Calu3 (cell line): ENCODE measurements at regions not wholly inside any gene's neighbourhood (a gene's known extent, or its start where the extent isn't known, plus 50 kb on each side); places are given as distances from the start of the nearest gene placed in this dataset. TPM values are rescaled to one million over a fixed set of nuclear protein-coding genes. Genes with fewer than 3 reads are reported as not detected.

Source experiments
- BruUV-seq: library from RNA; stranded (reverse); fragments of 400-500 nt; replicated peaks from 2 replicates; lab custom pipeline; 2021; lab: Mats Ljungman, UMichigan
- CTCF ChIA-PET: fragments of 300-600 bp; sonication (Branson Sonifier 250); formaldehyde crosslinking; loops from one replicate; lab custom pipeline; 2022; ENCODE audit warnings: antibody characterized with exemption; lab: Charles Lee
- DNase-seq: peaks from one replicate; pipeline ENCODE4 v3.0.0; 2022
- H3K27ac Mint-ChIP-seq: one replicate; pipeline ENCODE4 v1.8.0; 2022; ENCODE audit warnings: mixed read lengths; ENCODE audit not compliant: unreplicated experiment
- H3K27me3 Mint-ChIP-seq: one replicate; pipeline ENCODE4 v1.8.0; 2022; ENCODE audit warnings: mixed read lengths; ENCODE audit not compliant: unreplicated experiment
- H3K36me3 Mint-ChIP-seq: one replicate; pipeline ENCODE4 v1.8.0; 2022; ENCODE audit warnings: mild to moderate bottlenecking, moderate library complexity, mixed read lengths; ENCODE audit not compliant: insufficient read depth, unreplicated experiment
- H3K4me1 Mint-ChIP-seq: one replicate; pipeline ENCODE4 v1.8.0; 2022; ENCODE audit warnings: mild to moderate bottlenecking, low read depth, mixed read lengths; ENCODE audit not compliant: unreplicated experiment
- H3K4me3 Mint-ChIP-seq: one replicate; pipeline ENCODE4 v1.8.0; 2022; ENCODE audit warnings: mild to moderate bottlenecking, low read depth, moderate library complexity, mixed read lengths; ENCODE audit not compliant: unreplicated experiment
- H3K9me3 Mint-ChIP-seq: one replicate; pipeline ENCODE4 v1.8.0; 2022; ENCODE audit warnings: low read depth, mixed read lengths; ENCODE audit not compliant: unreplicated experiment
- CTCF ChIP-seq: fragments of 200-600 bp; IDR thresholded peaks from one replicate; pipeline ENCODE4 v1.8.0; 2022; ENCODE audit warnings: antibody characterized with exemption; ENCODE audit not compliant: unreplicated experiment
- intact Hi-C: fragments of 100-400 bp; cut with micrococcal nuclease; formaldehyde crosslinking; loops from one replicate; pipeline ENCODE4 v1.10.0; 2022; ENCODE audit not compliant: unreplicated experiment
- microRNA-seq: library from miRNA; unstranded; fragments of <30 nt; microRNA quantifications from one replicate; pipeline ENCODE4 v1.2.0, GENCODE V29; 2022

DNA sequence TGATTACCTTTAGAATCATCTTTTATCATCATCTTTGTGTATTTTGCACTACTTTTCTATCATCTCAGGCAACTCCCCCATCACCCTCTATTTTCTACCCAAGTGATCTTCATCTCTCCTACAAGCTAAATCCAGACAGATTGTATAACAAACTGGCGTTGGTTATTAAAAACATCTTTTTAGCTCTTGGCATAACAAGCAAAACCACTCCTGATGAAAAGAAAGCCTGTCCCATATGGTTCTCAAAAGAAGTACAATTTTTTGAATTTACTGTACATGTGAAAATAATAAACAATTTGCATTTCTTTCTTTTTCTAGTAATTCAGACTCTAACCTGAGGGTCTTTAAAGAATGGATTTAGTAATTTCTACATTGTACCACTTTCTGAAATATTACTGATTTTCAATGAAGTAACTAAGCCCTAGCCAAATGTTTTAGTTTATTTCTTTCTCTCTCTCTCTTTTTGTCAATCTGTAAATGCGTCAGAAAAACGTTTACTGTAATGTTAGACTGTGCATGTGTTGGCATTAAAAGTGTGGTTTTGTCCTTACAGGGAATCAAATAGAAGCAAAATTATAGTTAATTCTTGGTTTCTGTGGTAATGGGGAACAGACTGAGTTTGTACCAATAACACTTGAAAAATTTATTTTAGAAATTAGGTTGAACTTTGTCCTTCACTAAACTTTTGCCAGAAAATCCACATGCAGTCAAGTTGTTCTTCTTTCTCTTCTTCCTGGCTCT is 52.5 kb upstream of the RPS23 start:
- H3K36me3 Mint-ChIP-seq = no peaks in the 10 kb centered on the region
- no TSS peak for BruUV-seq
- H3K9me3 Mint-ChIP-seq = peaks cover 4% of the 10 kb centered on the region
- H3K27me3 Mint-ChIP-seq = no peaks in the 10 kb centered on the region
- DNase-seq = no peak
- no peak for TF ChIP-seq CTCF
- intact Hi-C loops = no loop called here
- H3K27ac Mint-ChIP-seq = no peak overlapping the region
- CTCF ChIA-PET = no interaction called here
- no peaks in the 10 kb centered on the region for H3K4me1 Mint-ChIP-seq
- H3K4me3 Mint-ChIP-seq = no peak overlapping the region

DNA sequence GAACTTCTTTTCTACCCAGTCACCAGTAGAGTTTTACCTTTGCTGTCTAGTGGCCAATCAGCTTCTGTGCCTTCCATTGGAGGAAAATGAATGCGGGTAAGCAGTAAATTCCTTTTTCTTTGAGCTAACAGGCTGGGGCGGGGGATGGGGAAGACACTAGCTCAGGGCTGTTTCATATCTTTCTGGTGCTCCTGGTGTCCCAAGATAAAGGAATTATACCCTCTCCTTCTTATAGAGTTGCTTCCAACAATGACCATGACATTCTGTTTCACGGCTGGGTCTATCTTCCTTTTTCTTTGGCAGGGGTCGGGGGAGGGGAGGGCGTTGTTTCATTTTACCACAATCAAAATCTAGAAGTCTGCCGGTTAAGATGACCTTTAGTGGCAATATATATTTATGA is 51.2 kb upstream of the RPS23 start:
- no peaks in the 10 kb centered on the region for H3K4me1 Mint-ChIP-seq
- intact Hi-C loops = no loop called here
- CTCF ChIA-PET = interaction anchor here (0.5 kb wide), 1 partner anchor 17 kb away, joined by 3 read pairs; no protein-coding TSS in a partner anchor
- no peak overlapping the region for H3K27ac Mint-ChIP-seq
- BruUV-seq = no TSS peak
- DNase-seq = no peak
- peaks cover under 1% of the 10 kb centered on the region for H3K27me3 Mint-ChIP-seq
- H3K36me3 Mint-ChIP-seq = no peaks in the 10 kb centered on the region
- H3K9me3 Mint-ChIP-seq = peaks cover 4% of the 10 kb centered on the region
- TF ChIP-seq CTCF = no peak
- no peak overlapping the region for H3K4me3 Mint-ChIP-seq

Small RNA genes lying in the stretch of these regions (microRNA-seq; reads per million reads assigned to microRNA genes)
- not detected for gene MIR3977
